ENCODE measurements at regions not wholly inside any gene's neighbourhood (a gene's known extent, or its start where the extent isn't known, plus 50 kb on each side); places are given as distances from the start of the nearest gene placed in this dataset.

DNA sequence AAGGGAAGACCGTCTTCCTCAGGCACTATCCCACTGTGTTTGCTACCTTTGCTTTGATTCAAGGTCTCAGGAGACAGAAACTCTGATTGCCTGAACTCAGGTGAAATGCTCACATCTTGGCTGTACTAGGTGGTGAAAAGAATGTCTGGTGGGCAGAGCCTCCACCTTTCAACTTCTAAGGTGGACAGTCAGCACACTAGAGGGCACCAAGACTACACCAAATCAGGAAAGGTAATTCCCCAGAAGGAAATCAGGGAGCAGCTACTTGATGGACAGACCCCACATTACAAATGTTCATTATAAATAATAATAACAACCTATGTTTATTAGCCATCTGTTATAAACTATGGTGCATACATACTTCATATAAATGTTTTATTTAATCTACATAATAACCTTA is 220.9 kb downstream of the ATG4C start:
- no peak overlapping the region for H3K4me3 Mint-ChIP-seq
- no peaks in the 10 kb centered on the region for H3K9me3 Mint-ChIP-seq
- no peaks in the 10 kb centered on the region for H3K4me1 Mint-ChIP-seq
- peaks cover 22% of the 10 kb centered on the region for H3K27me3 Mint-ChIP-seq
- DNase-seq: no peak
- H3K27ac Mint-ChIP-seq: no peak overlapping the region
- no peaks in the 10 kb centered on the region for H3K36me3 Mint-ChIP-seq

DNA sequence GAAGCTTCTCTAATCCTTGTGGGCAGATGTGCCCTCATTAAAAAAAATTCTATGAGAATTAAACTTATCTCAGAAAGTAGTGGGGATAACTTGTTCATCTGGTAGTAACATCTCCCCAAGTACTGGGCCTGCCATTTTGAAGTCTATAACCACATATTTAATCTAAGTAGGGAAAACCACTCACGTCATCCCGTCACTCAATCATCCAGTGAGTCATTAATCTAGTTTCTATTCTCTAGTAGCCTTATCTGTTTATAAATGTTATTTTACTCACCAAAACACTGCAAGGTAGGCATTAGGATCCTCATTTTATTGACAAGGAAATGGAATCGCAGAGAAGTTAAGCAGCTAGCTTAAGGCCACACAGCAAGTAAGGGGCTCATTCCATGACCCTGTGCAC is 221.9 kb downstream of the ATG4C start:
- no peak overlapping the region for H3K27ac Mint-ChIP-seq
- no peaks in the 10 kb centered on the region for H3K9me3 Mint-ChIP-seq
- peaks cover 18% of the 10 kb centered on the region for H3K27me3 Mint-ChIP-seq
- H3K4me3 Mint-ChIP-seq: no peak overlapping the region
- no peaks in the 10 kb centered on the region for H3K36me3 Mint-ChIP-seq
- no peak for DNase-seq
- no peaks in the 10 kb centered on the region for H3K4me1 Mint-ChIP-seq

DNA sequence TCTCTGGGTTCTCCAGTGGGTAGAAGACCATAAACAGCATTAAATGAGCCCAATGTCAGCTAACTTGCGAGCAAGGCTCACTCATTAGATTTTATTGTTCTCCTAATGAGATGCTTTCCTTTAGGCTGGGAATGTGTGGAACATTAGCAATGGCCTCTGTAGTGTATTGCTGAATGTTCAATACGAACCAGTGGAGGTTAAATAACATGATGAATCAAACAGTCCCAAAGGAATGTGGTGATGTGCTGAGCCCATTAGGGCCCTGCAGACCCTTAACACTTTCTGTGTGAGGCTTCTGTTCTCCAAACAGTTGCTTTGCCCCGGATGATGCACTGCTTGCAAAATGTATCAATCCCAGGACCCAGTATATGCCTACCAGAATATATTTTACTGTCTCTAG is 225.5 kb downstream of the ATG4C start:
- Mint-ChIP-seq H3K27me3 (peaks cover 4% of the 10 kb centered on the region), H3K4me3 (no peak overlapping the region), H3K36me3 (no peaks in the 10 kb centered on the region), H3K27ac (no peak overlapping the region), H3K9me3 (no peaks in the 10 kb centered on the region), H3K4me1 (no peaks in the 10 kb centered on the region)
- DNase-seq: no peak

DNA sequence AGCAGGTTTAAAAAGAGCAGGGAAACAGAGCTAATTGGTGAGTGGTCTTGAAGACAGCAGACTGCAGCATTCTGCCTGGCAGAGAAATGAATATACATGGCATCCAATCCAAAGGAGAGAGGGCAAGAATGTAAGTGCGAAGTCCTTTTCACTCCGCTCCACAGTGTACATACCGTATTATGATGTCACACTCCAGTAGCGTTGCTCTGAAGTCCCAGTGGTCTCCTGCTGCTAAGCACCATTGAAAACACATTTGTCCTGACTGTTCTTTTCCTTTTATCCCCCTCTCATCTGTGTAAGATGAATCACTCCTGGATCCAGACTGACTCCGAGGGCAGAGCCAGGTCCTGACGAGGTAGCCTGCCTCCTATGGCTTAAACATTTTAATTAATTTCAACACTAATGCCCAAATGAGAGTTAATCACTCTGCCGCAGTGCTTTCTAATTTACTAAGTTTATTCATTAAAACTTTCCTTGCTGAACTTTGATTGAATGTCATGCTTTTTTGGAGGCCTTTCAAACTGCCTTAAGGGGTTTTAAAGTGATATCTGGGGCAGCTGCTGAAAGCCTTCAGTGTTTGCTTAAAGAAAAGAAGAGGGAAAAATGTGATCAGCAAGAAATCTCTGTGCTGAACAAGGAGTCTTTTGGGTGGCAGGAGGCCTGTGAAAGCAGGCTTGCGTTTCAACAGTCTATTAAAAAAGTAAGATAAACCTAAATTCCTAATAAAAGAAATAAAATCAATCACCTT is 227.2 kb downstream of the ATG4C start:
- Mint-ChIP-seq H3K27me3 (peaks cover 4% of the 10 kb centered on the region), H3K36me3 (no peaks in the 10 kb centered on the region), H3K9me3 (no peaks in the 10 kb centered on the region), H3K4me1 (no peaks in the 10 kb centered on the region), H3K4me3 (no peak overlapping the region), H3K27ac (no peak overlapping the region)
- no peak for DNase-seq

DNA sequence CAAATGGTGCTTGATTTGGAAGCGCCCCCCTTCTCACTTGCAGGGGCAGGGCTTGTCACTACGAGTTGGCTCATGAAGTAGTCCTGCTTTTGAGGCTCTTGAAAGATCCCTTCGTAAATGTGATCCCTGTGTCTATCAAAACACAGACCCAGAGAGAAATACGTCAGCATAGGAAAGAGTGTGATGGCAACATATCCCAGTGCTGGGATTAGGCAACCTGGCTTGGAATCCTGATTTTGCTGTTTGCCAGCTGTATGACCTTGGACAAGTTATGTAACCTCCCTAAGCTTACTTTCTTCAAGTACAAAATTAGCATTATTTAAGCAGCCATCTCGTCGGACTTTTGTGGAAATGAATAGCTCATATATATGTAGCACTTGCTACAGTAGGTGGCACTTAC is 228.4 kb downstream of the ATG4C start:
- Mint-ChIP-seq H3K27ac (no peak overlapping the region), H3K4me3 (no peak overlapping the region), H3K36me3 (no peaks in the 10 kb centered on the region), H3K4me1 (no peaks in the 10 kb centered on the region), H3K27me3 (peaks cover 5% of the 10 kb centered on the region), H3K9me3 (no peaks in the 10 kb centered on the region)
- no peak for DNase-seq

DNA sequence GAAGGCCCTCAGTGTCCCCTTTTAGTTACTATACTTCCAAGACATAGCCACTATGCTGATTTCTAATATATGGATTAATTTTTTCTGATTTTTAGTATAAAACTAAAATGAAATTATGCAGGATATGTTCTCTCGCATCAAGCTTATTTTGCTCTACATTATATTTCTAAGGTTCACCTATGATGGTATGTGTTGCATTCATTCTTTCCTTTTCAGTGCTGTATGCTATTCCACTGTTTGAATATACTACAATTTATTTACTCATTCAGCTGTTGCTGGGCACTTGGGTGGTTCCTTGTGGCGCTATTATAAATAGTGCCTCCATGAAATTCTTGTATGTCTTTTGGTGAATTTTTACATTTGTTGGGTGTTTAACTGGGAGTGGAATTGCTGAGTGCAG is 230.3 kb downstream of the ATG4C start:
- Mint-ChIP-seq H3K4me3 (no peak overlapping the region), H3K9me3 (no peaks in the 10 kb centered on the region), H3K27me3 (peaks cover 12% of the 10 kb centered on the region), H3K4me1 (no peaks in the 10 kb centered on the region), H3K27ac (no peak overlapping the region), H3K36me3 (no peaks in the 10 kb centered on the region)
- DNase-seq: no peak

DNA sequence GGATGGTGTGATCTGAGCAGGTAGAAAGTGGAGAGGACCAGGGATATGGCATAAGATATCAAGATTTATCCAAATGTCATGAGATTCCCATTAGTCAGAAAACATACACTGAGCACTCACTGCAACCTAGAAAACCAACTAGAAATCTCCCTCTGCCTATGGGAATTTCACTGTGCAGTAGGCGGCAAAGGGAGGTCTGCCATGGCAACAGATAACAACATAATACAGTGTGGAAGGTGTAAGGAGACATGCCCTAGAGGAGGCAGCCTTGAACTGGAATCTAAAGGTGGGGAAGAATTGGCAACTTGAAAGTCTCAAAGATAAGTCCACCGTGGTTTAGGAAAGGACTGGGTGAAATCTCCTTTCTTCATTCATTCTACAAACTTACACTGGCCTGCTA is 238.4 kb downstream of the ATG4C start:
- no peak for DNase-seq
- no peak overlapping the region for H3K27ac Mint-ChIP-seq
- peaks cover 4% of the 10 kb centered on the region for H3K9me3 Mint-ChIP-seq
- peaks cover 16% of the 10 kb centered on the region for H3K27me3 Mint-ChIP-seq
- H3K4me3 Mint-ChIP-seq: no peak overlapping the region
- H3K4me1 Mint-ChIP-seq: no peaks in the 10 kb centered on the region
- no peaks in the 10 kb centered on the region for H3K36me3 Mint-ChIP-seq

DNA sequence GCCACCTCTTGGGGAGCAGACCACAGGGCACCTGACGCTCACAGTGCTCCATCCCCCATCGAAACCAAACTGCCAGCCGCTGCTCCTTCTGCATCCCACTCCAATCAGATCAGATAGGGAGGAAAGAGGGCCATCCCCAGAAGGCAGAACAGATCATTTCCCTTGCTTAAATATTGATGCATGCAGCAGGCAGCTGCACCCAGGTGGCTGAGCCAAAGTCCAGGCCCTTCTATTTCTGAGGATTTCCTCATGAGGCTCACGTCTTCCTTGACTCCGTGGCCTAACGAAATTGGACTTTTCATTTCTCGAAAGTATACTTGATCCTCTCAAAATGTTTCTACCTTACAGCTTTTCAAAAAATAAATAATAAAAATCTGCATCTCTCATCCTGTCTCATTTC is 239.2 kb downstream of the ATG4C start:
- no peaks in the 10 kb centered on the region for H3K4me1 Mint-ChIP-seq
- peaks cover 16% of the 10 kb centered on the region for H3K27me3 Mint-ChIP-seq
- peaks cover 4% of the 10 kb centered on the region for H3K9me3 Mint-ChIP-seq
- H3K27ac Mint-ChIP-seq: no peak overlapping the region
- no peak for DNase-seq
- H3K36me3 Mint-ChIP-seq: no peaks in the 10 kb centered on the region
- no peak overlapping the region for H3K4me3 Mint-ChIP-seq

DNA sequence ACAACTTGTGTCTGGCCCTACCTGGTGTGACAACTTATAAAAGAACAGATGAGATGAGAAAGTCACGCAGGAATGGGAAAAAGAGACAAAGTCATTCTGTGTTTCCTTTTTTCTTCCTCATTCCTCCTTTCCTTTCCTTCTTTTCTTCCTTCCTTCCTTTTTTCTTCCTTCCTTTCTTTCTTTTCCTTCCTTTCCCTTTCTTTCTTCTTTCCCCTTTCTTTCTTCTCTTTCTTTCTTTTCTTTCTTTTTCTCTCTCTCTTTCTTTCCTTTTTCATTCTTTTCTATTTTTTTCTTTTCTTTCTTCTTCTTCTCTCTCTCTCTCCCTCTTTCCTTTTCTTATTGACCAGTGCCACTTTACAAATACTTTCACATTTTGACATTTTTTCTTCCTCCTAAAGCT is 239.7 kb downstream of the ATG4C start:
- H3K9me3 Mint-ChIP-seq: peaks cover 4% of the 10 kb centered on the region
- no peak overlapping the region for H3K27ac Mint-ChIP-seq
- H3K4me3 Mint-ChIP-seq: no peak overlapping the region
- no peaks in the 10 kb centered on the region for H3K4me1 Mint-ChIP-seq
- no peak for DNase-seq
- H3K36me3 Mint-ChIP-seq: no peaks in the 10 kb centered on the region
- H3K27me3 Mint-ChIP-seq: peaks cover 20% of the 10 kb centered on the region

DNA sequence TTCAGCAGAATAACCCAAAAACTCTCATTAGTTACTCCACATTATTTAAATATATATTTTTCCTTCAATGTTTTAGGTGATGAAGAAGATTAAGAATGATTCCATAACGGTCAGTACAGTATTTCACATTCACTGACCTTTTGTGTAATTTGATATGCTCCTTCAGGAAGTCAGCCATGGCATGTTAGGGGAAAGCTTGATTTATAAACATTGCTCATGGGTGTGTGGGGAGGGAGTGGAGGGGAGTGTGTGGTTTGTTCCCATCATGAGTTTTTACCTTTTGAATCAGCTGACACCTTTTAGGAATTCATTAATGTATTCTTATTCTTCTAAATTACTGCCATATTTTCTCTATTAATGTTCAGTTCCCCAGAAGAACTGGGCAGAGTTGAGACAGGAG is 240.2 kb downstream of the ATG4C start:
- Mint-ChIP-seq H3K4me1 (no peaks in the 10 kb centered on the region), H3K27ac (no peak overlapping the region), H3K27me3 (peaks cover 21% of the 10 kb centered on the region), H3K9me3 (peaks cover 7% of the 10 kb centered on the region), H3K36me3 (no peaks in the 10 kb centered on the region), H3K4me3 (no peak overlapping the region)
- DNase-seq: no peak

DNA sequence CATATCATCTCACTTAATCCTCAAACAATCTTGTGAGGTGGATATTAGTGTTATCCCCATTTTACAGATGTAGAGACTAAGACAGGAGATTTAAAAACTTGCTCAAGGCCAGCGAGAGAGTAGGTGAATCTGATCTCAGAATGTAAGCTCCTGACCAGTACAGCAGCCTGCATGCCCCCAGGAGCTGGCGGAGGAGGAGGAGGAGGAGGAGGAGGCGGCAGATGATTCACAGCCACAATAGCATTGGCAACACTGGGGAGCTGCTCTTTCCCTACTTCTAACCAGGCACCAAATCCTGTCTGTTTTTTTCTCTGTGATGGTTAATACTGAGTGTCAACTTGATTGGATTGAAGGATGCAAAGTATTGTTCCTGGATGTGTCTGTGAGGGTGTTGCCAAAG is 243.2 kb downstream of the ATG4C start:
- no peak for DNase-seq
- Mint-ChIP-seq H3K27me3 (peaks cover 17% of the 10 kb centered on the region), H3K4me1 (no peaks in the 10 kb centered on the region), H3K27ac (no peak overlapping the region), H3K36me3 (no peaks in the 10 kb centered on the region), H3K9me3 (peaks cover 7% of the 10 kb centered on the region), H3K4me3 (no peak overlapping the region)

DNA sequence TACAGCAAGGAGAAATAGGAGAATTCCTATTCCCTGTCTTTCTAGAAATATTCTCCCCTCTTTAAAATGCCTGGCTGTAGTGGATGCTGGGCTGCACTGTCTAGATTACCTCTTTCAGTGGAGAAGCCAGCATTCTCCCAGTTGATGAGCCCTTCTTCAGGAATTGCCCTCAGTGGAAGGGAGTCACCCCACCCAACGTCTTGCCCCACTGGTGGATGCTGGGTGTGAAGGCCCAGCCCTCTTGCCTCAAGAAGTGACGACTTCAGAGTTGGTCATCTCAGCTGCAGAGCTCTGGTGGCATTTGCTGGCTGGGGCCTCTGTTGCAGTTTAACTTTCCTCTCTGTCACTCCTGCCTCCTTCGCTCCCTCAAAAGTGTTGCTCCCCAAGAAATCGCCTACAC is 248.2 kb downstream of the ATG4C start:
- H3K27me3 Mint-ChIP-seq: peaks cover 19% of the 10 kb centered on the region
- no peaks in the 10 kb centered on the region for H3K4me1 Mint-ChIP-seq
- no peak overlapping the region for H3K4me3 Mint-ChIP-seq
- H3K27ac Mint-ChIP-seq: no peak overlapping the region
- DNase-seq: no peak
- peaks cover 3% of the 10 kb centered on the region for H3K9me3 Mint-ChIP-seq
- no peaks in the 10 kb centered on the region for H3K36me3 Mint-ChIP-seq

DNA sequence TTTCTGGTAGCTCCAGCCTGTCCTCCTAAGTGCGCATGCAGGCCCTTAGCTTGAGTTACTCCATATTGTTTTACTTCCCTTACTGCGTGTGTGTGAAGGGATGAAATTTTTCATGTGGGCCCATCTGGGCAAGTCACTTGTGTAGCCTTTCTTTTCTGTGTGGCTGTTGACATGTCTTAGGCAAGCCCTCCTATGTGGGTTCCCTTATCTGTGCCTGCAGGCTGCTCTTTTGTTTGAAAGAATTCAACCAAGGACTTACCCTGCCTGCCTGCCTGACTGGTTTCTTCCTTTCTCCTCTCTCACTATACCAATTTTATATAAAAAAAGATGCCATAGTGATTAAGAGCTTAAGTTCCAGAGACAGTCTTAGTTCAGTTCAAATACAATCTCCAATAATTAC is 249.3 kb downstream of the ATG4C start:
- Mint-ChIP-seq H3K27ac (no peak overlapping the region), H3K9me3 (peaks cover 3% of the 10 kb centered on the region), H3K36me3 (no peaks in the 10 kb centered on the region), H3K4me3 (no peak overlapping the region), H3K4me1 (no peaks in the 10 kb centered on the region), H3K27me3 (peaks cover 16% of the 10 kb centered on the region)
- DNase-seq: no peak

DNA sequence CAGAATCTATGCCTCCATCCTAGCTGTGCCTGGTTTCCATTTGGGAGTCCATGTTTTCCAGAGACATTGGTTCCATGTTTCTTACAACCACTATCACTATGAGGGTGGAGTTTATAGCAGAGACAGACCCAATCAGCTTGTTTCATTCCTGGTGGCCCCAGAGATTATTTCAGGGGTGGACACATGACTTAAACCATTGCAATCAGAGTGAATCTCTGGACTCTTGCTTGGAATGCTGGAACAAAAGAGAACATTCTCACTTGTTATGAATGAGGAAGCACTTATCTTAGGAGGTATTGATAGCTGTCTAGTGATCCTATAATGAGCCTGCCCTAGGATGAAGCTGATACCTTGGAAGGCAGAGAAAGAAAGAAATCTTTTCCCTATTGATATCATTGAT is 250.3 kb downstream of the ATG4C start:
- Mint-ChIP-seq H3K9me3 (no peaks in the 10 kb centered on the region), H3K4me1 (no peaks in the 10 kb centered on the region), H3K27me3 (peaks cover 6% of the 10 kb centered on the region), H3K27ac (no peak overlapping the region), H3K4me3 (no peak overlapping the region), H3K36me3 (no peaks in the 10 kb centered on the region)
- no peak for DNase-seq

DNA sequence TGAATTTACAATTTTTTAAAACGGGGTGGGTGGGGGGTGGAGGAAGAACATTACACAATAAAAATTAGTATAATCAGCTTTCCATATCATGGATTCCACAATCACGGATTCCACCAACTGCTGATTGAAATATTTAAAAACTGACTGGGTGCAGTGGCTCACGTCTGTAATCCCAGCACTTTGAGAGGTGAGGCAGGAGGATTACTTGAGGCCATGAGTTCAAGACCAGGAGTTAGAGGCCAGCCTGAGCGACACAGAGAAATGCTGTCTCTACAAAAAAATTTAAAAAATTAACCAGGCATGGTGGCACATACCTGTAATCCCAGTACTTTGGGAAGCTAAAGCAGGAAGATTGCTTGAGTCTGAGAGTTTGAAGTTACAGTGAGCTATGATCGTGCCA is 254.7 kb downstream of the ATG4C start:
- Mint-ChIP-seq H3K27ac (no peak overlapping the region), H3K9me3 (no peaks in the 10 kb centered on the region), H3K36me3 (no peaks in the 10 kb centered on the region), H3K4me1 (no peaks in the 10 kb centered on the region), H3K4me3 (no peak overlapping the region), H3K27me3 (peaks cover 7% of the 10 kb centered on the region)
- DNase-seq: no peak

DNA sequence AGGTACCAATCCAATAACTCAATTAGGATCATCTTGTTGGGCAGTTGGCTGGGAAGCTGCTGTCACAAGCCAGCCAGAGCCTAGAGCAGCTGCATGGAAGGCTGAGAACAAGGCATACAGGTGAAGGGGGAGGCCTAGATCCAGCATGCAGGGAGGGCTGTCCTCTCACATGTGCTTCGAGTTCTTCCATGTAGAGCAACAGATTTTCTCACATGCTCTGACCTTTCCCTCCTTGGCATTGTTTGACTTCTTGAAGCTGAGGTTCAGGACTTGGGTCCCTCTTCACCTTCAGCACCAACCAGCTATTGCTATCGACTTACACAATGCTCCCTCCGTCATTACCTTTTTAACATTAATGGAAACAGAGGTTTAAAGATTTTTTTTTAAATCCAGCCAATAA is 257.7 kb downstream of the ATG4C start:
- Mint-ChIP-seq H3K27me3 (peaks cover 12% of the 10 kb centered on the region), H3K36me3 (no peaks in the 10 kb centered on the region), H3K4me1 (no peaks in the 10 kb centered on the region), H3K9me3 (no peaks in the 10 kb centered on the region), H3K27ac (no peak overlapping the region), H3K4me3 (no peak overlapping the region)
- DNase-seq: no peak

Measured in activated naive CD8-positive, alpha-beta T cell treated with anti-CD3 and anti-CD28 coated beads for 36 hours (primary cell).